H1 (cell line): ENCODE measurements at regions not wholly inside any gene's neighbourhood (a gene's known extent, or its start where the extent isn't known, plus 50 kb on each side); places are given as distances from the start of the nearest gene placed in this dataset.

ENCODE experiments used
- CTCF ChIA-PET: fragments of 300-600 bp; sonication (Branson Sonifier 250); formaldehyde crosslinking; loops from one replicate; lab custom pipeline; 2021; ENCODE audit not compliant: partially characterized antibody; lab: Charles Lee
- POLR2A ChIA-PET: fragments of 300-600 bp; sonication (Branson Sonifier 250); formaldehyde crosslinking; loops from one replicate; lab custom pipeline; 2021; ENCODE audit warnings: inconsistent platforms; ENCODE audit not compliant: partially characterized antibody; lab: Charles Lee
- DNase-seq, 2 experiments: peaks; one replicate each; pipeline versions ENCODE4 v3.0.0 to v3.0.0-alpha.2; 2010 to 2022; ENCODE audit warnings: low spot score in 2 of 2, low read depth in 1 of 2, mixed read lengths in 1 of 2
- FAIRE-seq: peaks from 2 replicates; lab custom pipeline; 2011; peaks lifted over from hg19 to GRCh38; lab: Jason Lieb, UNC
- H2AFZ ChIP-seq: 2 replicates; pipeline ENCODE4 v1.8.1; 2012; ENCODE audit warnings: low read length, inconsistent platforms
- H2AK5ac ChIP-seq: 2 replicates; pipeline ENCODE4 v1.6.1; 2013; ENCODE audit warnings: low read depth, low read length
- H2BK120ac ChIP-seq: replicated peaks from 2 replicates; pipeline ENCODE3; 2013; ENCODE audit warnings: low read depth, low read length, inconsistent platforms
- H2BK12ac ChIP-seq: 2 replicates; pipeline ENCODE4 v1.6.1; 2013; ENCODE audit warnings: low read depth, low read length
- H2BK15ac ChIP-seq: 2 replicates; pipeline ENCODE4 v1.6.1; 2013; ENCODE audit warnings: low read length
- H2BK20ac ChIP-seq: 2 replicates; pipeline ENCODE4 v1.6.1; 2013; ENCODE audit warnings: low read length
- H2BK5ac ChIP-seq: 2 replicates; pipeline ENCODE4 v1.6.1; 2013; ENCODE audit warnings: low read depth, low read length
- H3K14ac ChIP-seq: 2 replicates; pipeline ENCODE4 v1.6.1; 2013; ENCODE audit warnings: inconsistent platforms; ENCODE audit not compliant: insufficient read length
- H3K18ac ChIP-seq: 2 replicates; pipeline ENCODE4 v1.6.1; 2013; ENCODE audit warnings: low read length; ENCODE audit errors: extremely low read depth
- H3K23ac ChIP-seq: 2 replicates; pipeline ENCODE4 v1.6.1; 2013; ENCODE audit warnings: inconsistent platforms; ENCODE audit not compliant: insufficient read length
- H3K23me2 ChIP-seq: 2 replicates; pipeline ENCODE4 v1.6.1; 2013; ENCODE audit warnings: low read depth, low read length
- H3K27ac ChIP-seq: 2 replicates; pipeline ENCODE4 v1.6.1; 2011; ENCODE audit warnings: low read depth, low read length, inconsistent platforms
- H3K27me3 ChIP-seq, 4 experiments: replicated peaks in 1 of 4; 1 replicate in 1 of 4; 2 replicates in 3 of 4; pipeline versions ENCODE4 v1.6.1 to v1.8.1; 2011 to 2013; ENCODE audit warnings: low read length in 3 of 4, mild to moderate bottlenecking in 3 of 4, inconsistent platforms in 2 of 4, mixed read lengths in 2 of 4, moderate library complexity in 1 of 4; ENCODE audit not compliant: control insufficient read depth in 3 of 4, insufficient read depth in 3 of 4; ENCODE audit errors: extremely low read depth in 1 of 4
- H3K36me3 ChIP-seq, 4 experiments: 2 replicates each; pipeline versions ENCODE4 v1.6.1 to v1.8.1; 2011 to 2013; ENCODE audit warnings: mild to moderate bottlenecking in 4 of 4, low read length in 3 of 4, moderate library complexity in 2 of 4, control low read depth in 1 of 4, inconsistent platforms in 1 of 4; ENCODE audit not compliant: insufficient read depth in 4 of 4, control insufficient read depth in 2 of 4
- H3K4ac ChIP-seq: replicated peaks from 2 replicates; pipeline ENCODE3; 2013; ENCODE audit warnings: low read length, low read depth, mixed read lengths, inconsistent platforms; ENCODE audit not compliant: insufficient read length
- H3K4me1 ChIP-seq, 4 experiments: replicated peaks in 1 of 4; 1 replicate in 1 of 4; 2 replicates in 3 of 4; pipeline versions ENCODE4 v1.6.1 to v1.8.1; 2011 to 2013; ENCODE audit warnings: low read length in 3 of 4, inconsistent platforms in 2 of 4, mixed read lengths in 1 of 4; ENCODE audit not compliant: insufficient read depth in 4 of 4, control insufficient read depth in 3 of 4
- H3K4me2 ChIP-seq, 2 experiments: 2 replicates each; pipeline versions ENCODE4 v1.6.1 to v1.8.1; 2011 to 2013; ENCODE audit warnings: low read depth in 2 of 2, low read length in 2 of 2, control low read depth in 1 of 2, inconsistent platforms in 1 of 2, mild to moderate bottlenecking in 1 of 2; ENCODE audit not compliant: insufficient read depth in 1 of 2
- H3K4me3 ChIP-seq, 4 experiments: fragments of 200-600, 300-600 bp in 1 of 4; sonication (generic), shearing (Covaris generic), sonication (Bioruptor Twin) in 1 of 4; 2 replicates each; pipeline versions ENCODE4 v1.5.1 to v1.8.1; 2011 to 2016; ENCODE audit warnings: low read length in 4 of 4, low read depth in 3 of 4, control low read depth in 2 of 4, inconsistent platforms in 2 of 4, mild to moderate bottlenecking in 2 of 4, mixed read lengths in 1 of 4, moderate library complexity in 1 of 4; ENCODE audit not compliant: insufficient read depth in 2 of 4; ENCODE audit errors: extremely low read depth in 1 of 4
- H3K56ac ChIP-seq: replicated peaks from 2 replicates; pipeline ENCODE3; 2013; ENCODE audit warnings: low read depth, mild to moderate bottlenecking, mixed read lengths, low read length, inconsistent platforms; ENCODE audit not compliant: insufficient read length
- H3K79me1 ChIP-seq: 2 replicates; pipeline ENCODE4 v1.6.1; 2013; ENCODE audit warnings: low read depth, low read length, control low read depth
- H3K79me2 ChIP-seq, 2 experiments: 2 replicates each; pipeline versions ENCODE4 v1.6.1 to v1.8.1; 2012 to 2013; ENCODE audit warnings: low read length in 2 of 2, mild to moderate bottlenecking in 2 of 2, inconsistent platforms in 1 of 2; ENCODE audit not compliant: insufficient read depth in 2 of 2, control insufficient read depth in 1 of 2
- H3K9ac ChIP-seq, 4 experiments: replicated peaks in 1 of 4; 1 replicate in 1 of 4; 2 replicates in 3 of 4; pipeline versions ENCODE4 v1.6.1 to v1.8.1; 2011 to 2013; ENCODE audit warnings: low read depth in 3 of 4, low read length in 3 of 4, control low read depth in 2 of 4, mild to moderate bottlenecking in 2 of 4, moderate library complexity in 2 of 4, inconsistent platforms in 1 of 4; ENCODE audit errors: extremely low read depth in 1 of 4
- H3K9me3 ChIP-seq, 2 experiments: 2 replicates each; pipeline versions ENCODE4 v1.6.1 to v1.8.1; 2012 to 2013; ENCODE audit warnings: mild to moderate bottlenecking in 2 of 2, moderate library complexity in 2 of 2, control low read depth in 1 of 2, inconsistent platforms in 1 of 2, low read depth in 1 of 2, low read length in 1 of 2, mixed read lengths in 1 of 2; ENCODE audit not compliant: insufficient read depth in 2 of 2
- H4K20me1 ChIP-seq, 2 experiments: replicated peaks in 1 of 2; 2 replicates each; pipeline versions ENCODE3 to v1.8.1; 2011 to 2013; ENCODE audit warnings: inconsistent platforms in 2 of 2, low read length in 2 of 2, mild to moderate bottlenecking in 1 of 2; ENCODE audit not compliant: insufficient read depth in 2 of 2, control insufficient read depth in 1 of 2
- H4K5ac ChIP-seq: 2 replicates; pipeline ENCODE4 v1.6.1; 2013; ENCODE audit warnings: low read length, low read depth, mixed read lengths, inconsistent platforms; ENCODE audit not compliant: insufficient read length
- H4K8ac ChIP-seq: 2 replicates; pipeline ENCODE4 v1.8.0; 2013; ENCODE audit warnings: mild to moderate bottlenecking, moderate library complexity, low read length, inconsistent platforms; ENCODE audit not compliant: insufficient read depth; ENCODE audit errors: extremely low read depth
- H4K91ac ChIP-seq: replicated peaks from 2 replicates; pipeline ENCODE3; 2013; ENCODE audit warnings: low read length, mixed read lengths, inconsistent platforms; ENCODE audit not compliant: insufficient read length
- ATF3 ChIP-seq: IDR thresholded peaks from 2 replicates; pipeline ENCODE4 v1.6.1; 2011; ENCODE audit warnings: low read depth, mild to moderate bottlenecking, low read length; ENCODE audit not compliant: insufficient read depth
- BCL11A ChIP-seq, 2 experiments: IDR thresholded peaks; one replicate each; pipeline ENCODE4 v1.6.1; 2011; ENCODE audit warnings: low read depth in 2 of 2, low read length in 2 of 2, mild to moderate bottlenecking in 2 of 2
- CBX5 ChIP-seq: fragments of 300-800, 300-1000 bp; sonication (generic); IDR thresholded peaks from 2 replicates; pipeline ENCODE4 v1.7.1; 2016; ENCODE audit warnings: antibody characterized with exemption, low read length, low read depth
- CTBP2 ChIP-seq: IDR thresholded peaks from 2 replicates; pipeline ENCODE4 v1.7.0; 2011; ENCODE audit warnings: borderline replicate concordance, mild to moderate bottlenecking, moderate library complexity, mixed read lengths, low read length; ENCODE audit not compliant: insufficient read depth, insufficient read length
- EZH2 ChIP-seq: fragments of 200-600 bp; sonication (generic); IDR thresholded peaks from 2 replicates; pipeline ENCODE4 v1.7.1; 2012; ENCODE audit warnings: low read depth, mild to moderate bottlenecking, moderate library complexity, low read length, inconsistent platforms; ENCODE audit not compliant: severe bottlenecking
- KDM1A ChIP-seq: fragments of 200-600, 300-600 bp; sonication (generic); IDR thresholded peaks from 2 replicates; pipeline ENCODE4 v1.7.1; 2016; ENCODE audit warnings: mild to moderate bottlenecking, low read length, borderline replicate concordance
- WGBS, 2 experiments: shearing (Covaris generic) in 1 of 2; methylation state at CpG; one replicate each; pipeline versions ENCODE4 v1.1.6 to v1.1.7; 2013 to 2015; ENCODE audit warnings: low lambda C conversion rate in 2 of 2, mixed read lengths in 2 of 2, inconsistent platforms in 1 of 2, low coverage in 1 of 2, missing lambda C conversion rate in 1 of 2; ENCODE audit not compliant: insufficient replicate concordance in 2 of 2, insufficient coverage in 1 of 2, insufficient read length in 1 of 2; ENCODE audit errors: extremely low coverage in 1 of 2, missing lambda C conversion rate in 1 of 2; 5-methylcytosine and 5-hydroxymethylcytosine counted together

GRCh38 chr10:78346721-78347120 lies 313.1 kb downstream of the RPS24 start:
- Histone ChIP-seq H2BK12ac (no peak overlapping the region), H2BK5ac (no peak overlapping the region), H3K27ac (no peak overlapping the region), H4K5ac (no peak overlapping the region), H2BK120ac (no peak overlapping the region), H3K14ac (no peak overlapping the region), H3K4me3 (no peak overlapping the region), H3K23me2 (no peaks in the 10 kb centered on the region; the same call in 1 of the 2 replicates), H3K79me2 (no peaks in the 10 kb centered on the region), H2AFZ (no peak overlapping the region), H3K79me1 (no peaks in the 10 kb centered on the region), H2BK15ac (no peak overlapping the region), H3K18ac (no peak overlapping the region), H3K4ac (no peak overlapping the region), H4K91ac (no peak overlapping the region), H4K8ac (no peak overlapping the region), H3K56ac (no peak overlapping the region), H3K27me3 (no peaks in the 10 kb centered on the region; a peak in 1 of 7 replicates), H3K4me2 (no peak overlapping the region), H4K20me1 (no peaks in the 10 kb centered on the region), H2AK5ac (no peak overlapping the region), H3K36me3 (no peaks in the 10 kb centered on the region), H3K4me1 (no peaks in the 10 kb centered on the region), H3K9ac (no peak overlapping the region), H3K23ac (no peak overlapping the region), H3K9me3 (0 out of 4 replicates have a peak, but pooled peaks cover 0 to 3% of the 10 kb centered on the region in 2 experiments), H2BK20ac (no peak overlapping the region)
- DNase-seq: no peak
- WGBS, 2 experiments: 92% methylated on average over 1 of the region's 1 CpG; no CpG with 5 or more reads in 1 of the 2 experiments
- no peak for FAIRE-seq
- TF ChIP-seq BCL11A (IDR thresholded peaks at IDR 0.05; ENCODE audit: low read depth in 2 of 2, low read length in 2 of 2): no peak
- TF ChIP-seq EZH2: no peak
- TF ChIP-seq KDM1A: no peak
- no peak for TF ChIP-seq CBX5
- no peak for TF ChIP-seq ATF3
- TF ChIP-seq CTBP2: no peak
- ChIA-PET POLR2A (no interaction called here), CTCF (no interaction called here)
